ENCODE measurements at regions not wholly inside any gene's neighbourhood (a gene's known extent, or its start where the extent isn't known, plus 50 kb on each side); places are given as distances from the start of the nearest gene placed in this dataset.

- no peak for TF ChIP-seq CTCF (IDR thresholded peaks at IDR 0.05)
- TF ChIP-seq ZNF232 (CRISPR knock-in tag; IDR thresholded peaks at IDR 0.05) = no peak
- no peak for TF ChIP-seq JUN (CRISPR knock-in tag; IDR thresholded peaks at IDR 0.05)
- TF ChIP-seq E2F5 (CRISPR knock-in tag; IDR thresholded peaks at IDR 0.05) = no peak
- TF ChIP-seq NR2C2 (CRISPR knock-in tag; IDR thresholded peaks at IDR 0.05) = no peak
- TF ChIP-seq NFYB (CRISPR knock-in tag; conservative IDR thresholded peaks at IDR 0.05; ENCODE audit: low read depth) = no peak
- no peak for TF ChIP-seq ATF2 (CRISPR knock-in tag; IDR thresholded peaks at IDR 0.05; ENCODE audit: borderline replicate concordance, low read depth)
- TF ChIP-seq MAX (CRISPR knock-in tag; IDR thresholded peaks at IDR 0.05) = no peak
- TF ChIP-seq USF2 (CRISPR knock-in tag; IDR thresholded peaks at IDR 0.05) = no peak
- TF ChIP-seq ESRRA (CRISPR knock-in tag; IDR thresholded peaks at IDR 0.05; ENCODE audit: borderline replicate concordance) = no peak
- no peak for TF ChIP-seq MYBL2 (CRISPR knock-in tag; IDR thresholded peaks at IDR 0.05)
- TF ChIP-seq ETV6 (CRISPR knock-in tag; IDR thresholded peaks at IDR 0.05) = no peak
Measured at GRCh38 chr4:24114919-24115500, 225.2 kb upstream of the PPARGC1A start.
